Tongue (tissue), 1 donor: ENCODE measurements at regions not wholly inside any gene's neighbourhood (a gene's known extent, or its start where the extent isn't known, plus 50 kb on each side); places are given as distances from the start of the nearest gene placed in this dataset.

ENCODE experiments used
- DNase-seq: peaks from one replicate; pipeline ENCODE4 v3.0.0-alpha.2; 2015

GRCh38 chr5:38719916-38720315 is 125.9 kb upstream of the OSMR start:
- DNase-seq: no peak

DNA sequence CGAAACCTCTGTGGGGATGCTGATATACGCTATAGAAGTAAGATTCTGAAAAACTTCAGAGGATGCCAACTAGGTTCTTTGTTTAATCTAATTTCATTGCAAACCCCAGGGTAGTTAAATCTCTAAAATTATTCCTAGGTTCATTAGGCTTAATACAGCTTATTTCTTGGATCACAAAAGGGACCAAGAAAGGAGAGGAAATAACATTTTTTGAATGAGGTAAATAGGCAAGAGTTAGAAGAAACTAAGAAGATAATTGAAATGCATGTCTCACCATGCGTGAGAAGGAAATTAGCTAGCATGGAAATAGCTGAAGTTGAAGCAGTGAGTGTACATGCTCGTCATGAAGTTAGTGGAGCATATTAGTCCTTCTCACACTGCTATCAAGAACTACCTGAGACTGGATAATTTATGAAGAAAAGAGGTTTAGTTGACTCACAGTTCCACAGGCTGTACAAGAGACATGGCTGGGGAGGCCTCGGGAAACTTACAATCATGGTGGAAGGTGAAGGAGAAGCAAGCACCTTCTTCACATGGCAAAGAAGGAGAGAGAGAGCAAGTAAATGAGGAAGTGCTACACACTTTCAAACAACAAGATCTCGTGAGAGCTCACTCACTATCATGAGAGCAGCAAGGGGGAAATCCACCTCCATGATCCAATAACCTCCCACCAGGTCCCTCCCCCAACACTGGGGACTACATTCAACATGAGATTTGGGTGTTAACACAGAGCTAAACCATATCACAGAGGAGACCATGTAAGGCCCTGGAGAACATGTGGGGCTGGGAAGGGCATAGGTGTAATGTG is 125.1 kb upstream of the OSMR start:
- no peak for DNase-seq

DNA sequence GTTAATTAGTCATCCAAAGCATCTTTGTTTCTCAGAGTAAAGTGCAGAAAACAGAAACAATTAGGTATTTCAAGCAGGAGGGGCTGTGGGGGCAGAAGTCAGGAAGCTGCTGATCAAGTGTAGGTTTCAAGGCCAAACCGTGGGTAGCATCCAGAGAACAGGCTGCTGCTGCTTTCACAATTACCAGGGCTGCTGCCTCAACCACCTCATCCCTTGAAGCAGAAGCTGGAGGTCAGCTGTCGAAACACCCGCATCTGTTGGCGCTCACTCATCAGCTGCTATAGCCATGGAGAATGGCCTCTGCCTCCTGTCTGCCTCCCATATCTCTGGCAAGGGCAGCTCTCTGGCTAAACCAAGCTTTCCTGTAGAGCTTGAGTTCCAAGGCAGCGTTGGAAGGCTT is 122.9 kb upstream of the OSMR start:
- DNase-seq: no peak

GRCh38 chr5:38723426-38723825 is 122.4 kb upstream of the OSMR start:
- DNase-seq: no peak

DNA sequence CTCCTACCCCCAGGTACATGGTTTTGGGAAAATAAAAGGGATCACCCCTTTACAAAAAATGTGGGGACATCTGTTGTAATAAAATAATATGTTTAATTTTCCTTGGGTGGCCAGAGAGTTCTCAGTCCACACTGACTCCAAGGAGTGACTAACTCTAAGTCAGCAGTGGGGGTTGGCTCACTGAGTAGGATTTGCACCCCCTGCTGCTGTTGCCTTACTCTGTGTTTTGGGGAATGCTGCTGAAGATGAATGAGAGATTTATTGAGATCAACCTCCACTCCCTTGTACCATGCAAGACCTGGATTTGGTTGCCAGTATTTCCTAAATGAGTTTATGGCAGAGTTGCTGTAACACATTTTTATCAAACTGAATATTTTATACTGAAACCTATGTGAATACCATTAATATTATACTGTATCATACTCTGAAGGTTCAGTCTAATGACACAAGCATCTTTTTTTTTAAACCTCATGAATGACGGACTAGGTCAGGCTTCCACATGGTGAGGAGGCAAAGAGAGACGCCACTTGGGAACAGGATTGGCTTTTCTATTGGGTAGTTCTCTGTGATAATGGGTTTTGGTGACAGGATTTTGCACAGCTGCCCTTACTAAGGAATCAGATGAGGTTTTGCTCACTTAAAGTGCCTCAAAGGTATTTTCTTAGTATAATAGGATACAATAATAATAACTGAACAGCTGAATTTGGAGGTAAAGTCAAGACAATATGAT is 121.3 kb upstream of the OSMR start:
- DNase-seq: no peak

DNA sequence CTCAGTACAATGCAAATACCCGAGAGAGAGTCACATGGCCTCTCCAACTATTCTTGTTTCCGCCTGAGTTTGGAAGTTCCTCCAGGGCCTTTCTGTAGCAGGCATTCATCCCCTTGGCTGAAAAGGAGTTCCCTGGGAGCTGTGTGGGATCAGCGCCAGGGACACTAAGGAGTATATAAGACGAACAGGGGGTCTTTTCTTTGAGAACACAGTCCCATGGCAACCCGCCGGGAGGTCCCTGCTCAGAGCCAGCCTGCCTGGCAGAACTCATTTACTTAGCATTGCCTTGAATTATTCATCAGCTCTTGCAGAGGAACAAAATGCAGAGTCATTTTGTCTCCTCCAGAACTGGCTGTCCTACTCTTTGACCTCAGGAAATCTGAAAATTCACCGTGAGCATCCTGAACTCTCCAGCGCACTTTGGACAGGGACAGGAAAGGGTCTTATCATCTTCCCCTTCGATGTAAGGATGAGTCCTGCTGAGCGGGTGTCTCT is 120.4 kb upstream of the OSMR start:
- peak; percentile 54 for DNase-seq

DNA sequence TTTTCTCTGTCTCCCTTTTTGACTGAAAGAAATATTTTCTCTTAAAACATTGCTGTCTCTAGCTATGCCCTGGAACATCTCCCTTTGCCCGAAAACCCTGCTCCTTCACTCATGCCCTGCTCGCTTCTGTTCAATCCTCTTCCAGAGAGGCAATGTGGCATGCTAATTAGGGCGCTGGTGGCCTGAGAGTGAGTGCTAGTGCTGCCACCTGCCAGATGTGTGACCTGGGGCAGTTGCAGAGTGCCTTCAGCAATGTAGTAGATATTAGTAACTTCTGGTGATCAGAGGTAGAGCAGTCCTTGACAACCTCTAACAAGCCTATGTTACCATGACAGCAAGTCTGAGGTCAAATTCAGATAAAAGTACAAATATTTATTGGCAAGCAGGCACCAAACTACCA is 119.5 kb upstream of the OSMR start:
- no peak for DNase-seq

DNA sequence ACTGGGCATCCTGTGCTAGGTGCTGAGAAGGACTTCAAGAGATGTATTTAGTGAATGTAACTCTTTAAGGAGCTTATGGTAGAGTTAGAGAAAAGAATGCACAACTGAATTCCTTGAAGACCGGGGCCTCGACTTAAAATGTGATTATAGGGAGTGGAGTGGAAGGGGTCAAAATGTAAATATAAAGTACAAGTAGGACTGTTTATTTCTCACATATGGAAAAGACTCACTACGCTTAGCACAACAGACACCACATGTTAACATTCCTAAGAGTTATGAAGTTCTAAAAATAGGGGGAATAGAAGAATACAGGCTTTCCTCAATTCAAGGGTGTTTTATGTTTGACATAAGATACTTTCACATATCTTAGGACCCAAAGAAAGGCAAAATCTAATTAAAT is 117.8 kb upstream of the OSMR start:
- peak; percentile 35 for DNase-seq

- DNase-seq: no peak
Observed at GRCh38 chr5:38731461-38731860, 114.4 kb upstream of the OSMR start.

DNA sequence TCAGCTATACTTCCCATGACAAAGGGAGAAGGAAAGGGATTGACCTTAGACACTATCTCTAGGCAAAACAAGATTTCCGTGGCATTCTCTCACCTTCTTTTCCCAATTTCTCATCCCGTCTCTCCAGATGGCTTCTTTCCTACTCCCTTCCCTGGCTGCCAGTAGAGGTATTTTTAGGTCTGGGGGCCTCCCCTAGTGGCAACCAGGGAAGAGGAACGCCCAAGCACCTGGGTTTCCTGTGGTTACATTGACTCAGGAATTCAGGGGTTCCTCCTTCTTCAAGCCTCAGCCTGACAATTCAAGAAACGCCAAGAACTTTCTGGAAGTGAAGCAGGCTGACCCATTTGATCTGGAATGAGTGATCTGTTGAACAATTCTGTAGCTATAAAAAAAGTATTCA is 111.5 kb upstream of the OSMR start:
- DNase-seq: no peak

- DNase-seq: no peak
Observed at GRCh38 chr5:38736089-38736488, 109.7 kb upstream of the OSMR start.

DNA sequence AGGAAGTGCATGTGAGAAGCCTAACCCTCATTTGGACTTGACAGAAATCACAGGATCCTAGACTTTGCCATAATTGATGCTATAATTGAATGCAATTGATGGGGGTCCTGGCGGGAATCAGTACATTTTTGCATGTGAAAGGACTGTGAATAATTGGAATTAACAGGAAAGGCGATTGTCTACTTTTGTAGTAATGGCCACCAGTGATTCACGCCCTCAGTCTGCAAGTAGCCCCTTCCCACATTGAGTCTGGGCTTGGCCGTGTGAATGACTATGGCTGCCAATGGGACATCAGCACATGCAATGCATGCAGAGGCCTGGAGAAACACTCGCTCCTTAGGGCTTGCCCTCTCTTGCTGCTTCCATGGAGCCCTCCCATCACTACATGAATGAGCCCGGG is 107.8 kb upstream of the OSMR start:
- no peak for DNase-seq

- no peak for DNase-seq
Observed at GRCh38 chr5:38739011-38739704, 106.7 kb upstream of the OSMR start.

DNA sequence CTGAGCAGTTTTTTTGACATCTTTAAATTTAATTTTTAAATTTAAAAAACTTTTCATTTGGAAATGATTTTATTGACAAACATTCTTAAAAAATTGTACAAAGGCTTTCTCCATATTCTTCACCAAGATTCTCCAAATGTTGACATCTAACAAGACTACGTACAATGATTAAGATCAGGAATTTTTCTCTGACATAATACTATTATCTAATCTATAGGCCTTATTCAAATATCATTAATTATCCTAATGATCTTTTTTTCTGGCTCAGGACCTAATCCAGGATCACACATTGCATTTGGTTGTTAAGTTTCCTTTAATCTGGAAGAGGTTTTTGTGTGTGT is 106.1 kb upstream of the OSMR start:
- DNase-seq: no peak

- DNase-seq: no peak
Observed at GRCh38 chr5:38742821-38743220, 103.0 kb upstream of the OSMR start.

GRCh38 chr5:38743562-38743961 is 102.2 kb upstream of the OSMR start:
- no peak for DNase-seq

GRCh38 chr5:38745836-38746732 is 99.7 kb upstream of the OSMR start:
- DNase-seq: peak; percentile 48

DNA sequence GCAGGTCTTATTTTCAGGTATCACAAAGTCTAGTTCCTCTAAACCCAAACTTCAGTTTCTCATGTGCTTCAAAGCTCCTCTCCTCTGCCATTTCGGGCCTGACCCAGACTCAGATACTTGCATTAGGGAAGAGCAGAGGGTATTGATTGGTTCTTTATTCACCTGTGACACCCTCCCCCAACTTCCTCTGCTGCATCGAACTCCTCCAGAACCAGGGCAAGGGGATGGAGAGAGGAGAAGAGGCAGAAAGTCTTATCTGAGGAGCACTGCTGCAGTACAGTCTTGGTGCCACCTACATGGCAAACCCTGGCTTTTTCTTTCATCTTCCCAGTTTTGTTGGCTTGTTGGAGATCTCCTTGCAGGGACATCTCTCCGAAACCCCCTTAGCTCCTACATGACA is 96.0 kb upstream of the OSMR start:
- no peak for DNase-seq

DNA sequence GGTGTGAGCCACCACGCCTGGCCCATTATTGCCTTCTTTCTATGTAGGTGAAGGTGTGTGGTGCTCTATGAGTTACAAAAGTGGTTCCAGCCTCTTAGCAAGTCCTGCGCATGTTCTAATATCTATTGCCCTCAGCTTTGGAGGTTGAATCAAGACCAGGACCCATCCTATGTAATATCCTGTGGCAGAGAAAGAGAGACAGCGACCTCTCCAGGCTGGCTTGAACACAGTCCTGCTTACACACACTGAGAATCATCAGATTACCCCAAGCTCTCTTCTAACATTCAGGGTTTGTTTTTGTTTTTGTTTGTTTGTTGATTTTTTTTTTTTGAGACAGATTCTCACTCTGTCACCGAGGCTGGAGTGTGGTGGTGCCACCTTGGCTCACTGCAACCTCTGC is 94.7 kb upstream of the OSMR start:
- DNase-seq: no peak

DNA sequence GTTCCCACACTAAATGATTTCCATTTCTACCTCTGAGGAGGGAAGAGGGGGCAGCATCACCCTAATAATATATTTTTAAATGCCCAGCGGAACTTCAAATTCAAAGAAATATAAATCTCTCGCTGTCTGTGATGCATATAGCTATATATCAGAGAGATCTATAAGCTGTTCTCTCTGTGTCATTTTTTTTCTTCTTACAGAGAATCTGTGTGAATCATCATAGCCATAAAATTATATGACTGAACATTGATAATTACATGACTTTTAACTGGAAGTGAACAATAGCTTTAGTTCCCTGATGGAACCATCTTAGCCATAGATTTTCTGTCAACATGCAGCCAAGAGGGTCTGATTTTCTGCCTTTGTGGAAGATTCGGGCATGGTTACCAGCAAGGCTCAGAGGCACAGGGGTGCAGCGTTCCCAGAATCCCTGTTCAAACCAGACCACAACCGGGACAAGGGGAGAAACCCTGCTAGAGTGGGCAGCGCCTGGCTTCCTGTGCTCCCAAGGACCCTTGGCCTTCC is 93.7 kb upstream of the OSMR start:
- no peak for DNase-seq

- no peak for DNase-seq
Observed at GRCh38 chr5:38752622-38753021, 93.2 kb upstream of the OSMR start.

DNA sequence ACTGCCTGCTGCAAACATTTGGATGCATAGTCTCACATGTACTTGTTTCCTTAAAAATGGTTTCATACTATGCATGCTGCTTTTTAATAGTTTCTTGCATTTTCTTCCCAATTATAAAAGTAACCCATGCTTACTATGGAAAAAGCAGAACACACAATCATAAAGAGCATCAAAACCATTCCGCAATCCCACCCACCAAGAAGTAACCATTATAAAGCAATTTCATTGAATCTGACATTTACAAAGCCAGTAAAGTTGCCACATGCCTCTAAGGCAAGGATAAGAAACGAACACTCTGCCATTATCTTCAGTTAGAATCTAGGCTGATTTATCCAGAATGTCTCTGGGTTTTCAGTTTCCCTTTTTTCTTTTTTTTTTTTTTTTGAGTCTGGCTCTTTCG is 92.7 kb upstream of the OSMR start:
- DNase-seq: no peak
